Thyroid gland (tissue), 4 donors: ENCODE measurements at regions not wholly inside any gene's neighbourhood (a gene's known extent, or its start where the extent isn't known, plus 50 kb on each side); places are given as distances from the start of the nearest gene placed in this dataset.

Experiments used
- CTCF ChIP-seq, 6 experiments: fragments of 200-600 bp in 3 of 6; fragments of 450-650 bp in 3 of 6; sonication (generic) in 3 of 6; IDR thresholded peaks; one replicate each; pipeline ENCODE4 v1.5.1; 2016 to 2019; ENCODE audit warnings: antibody characterized with exemption in 6 of 6, mild to moderate bottlenecking in 2 of 6, inconsistent platforms in 1 of 6, moderate library complexity in 1 of 6
- POLR2A ChIP-seq, 2 donors: fragments of 450-650 bp; IDR thresholded peaks; one replicate each; pipeline ENCODE4 v1.6.1; 2017; ENCODE audit warnings: antibody characterized with exemption in 2 of 2, mild to moderate bottlenecking in 2 of 2, moderate library complexity in 1 of 2

GRCh38 chr20:42020316-42020715 is 402.1 kb upstream of the CHD6 start:
- TF ChIP-seq CTCF (IDR thresholded peaks at IDR 0.05) (no peak), POLR2A (IDR thresholded peaks at IDR 0.05) (no peak)
